H1 (cell line): ENCODE measurements at regions not wholly inside any gene's neighbourhood (a gene's known extent, or its start where the extent isn't known, plus 50 kb on each side); places are given as distances from the start of the nearest gene placed in this dataset.

ENCODE experiments used
- CTCF ChIA-PET: fragments of 300-600 bp; sonication (Branson Sonifier 250); formaldehyde crosslinking; loops from one replicate; lab custom pipeline; 2021; ENCODE audit not compliant: partially characterized antibody; lab: Charles Lee
- POLR2A ChIA-PET: fragments of 300-600 bp; sonication (Branson Sonifier 250); formaldehyde crosslinking; loops from one replicate; lab custom pipeline; 2021; ENCODE audit warnings: inconsistent platforms; ENCODE audit not compliant: partially characterized antibody; lab: Charles Lee
- DNase-seq, 2 experiments: peaks; one replicate each; pipeline versions ENCODE4 v3.0.0 to v3.0.0-alpha.2; 2010 to 2022; ENCODE audit warnings: low spot score in 2 of 2, low read depth in 1 of 2, mixed read lengths in 1 of 2
- FAIRE-seq: peaks from 2 replicates; lab custom pipeline; 2011; peaks lifted over from hg19 to GRCh38; lab: Jason Lieb, UNC
- H2AFZ ChIP-seq: 2 replicates; pipeline ENCODE4 v1.8.1; 2012; ENCODE audit warnings: low read length, inconsistent platforms
- H2AK5ac ChIP-seq: 2 replicates; pipeline ENCODE4 v1.6.1; 2013; ENCODE audit warnings: low read depth, low read length
- H2BK120ac ChIP-seq: replicated peaks from 2 replicates; pipeline ENCODE3; 2013; ENCODE audit warnings: low read depth, low read length, inconsistent platforms
- H2BK12ac ChIP-seq: 2 replicates; pipeline ENCODE4 v1.6.1; 2013; ENCODE audit warnings: low read depth, low read length
- H2BK15ac ChIP-seq: 2 replicates; pipeline ENCODE4 v1.6.1; 2013; ENCODE audit warnings: low read length
- H2BK20ac ChIP-seq: 2 replicates; pipeline ENCODE4 v1.6.1; 2013; ENCODE audit warnings: low read length
- H2BK5ac ChIP-seq: 2 replicates; pipeline ENCODE4 v1.6.1; 2013; ENCODE audit warnings: low read depth, low read length
- H3K14ac ChIP-seq: 2 replicates; pipeline ENCODE4 v1.6.1; 2013; ENCODE audit warnings: inconsistent platforms; ENCODE audit not compliant: insufficient read length
- H3K18ac ChIP-seq: 2 replicates; pipeline ENCODE4 v1.6.1; 2013; ENCODE audit warnings: low read length; ENCODE audit errors: extremely low read depth
- H3K23ac ChIP-seq: 2 replicates; pipeline ENCODE4 v1.6.1; 2013; ENCODE audit warnings: inconsistent platforms; ENCODE audit not compliant: insufficient read length
- H3K23me2 ChIP-seq: 2 replicates; pipeline ENCODE4 v1.6.1; 2013; ENCODE audit warnings: low read depth, low read length
- H3K27ac ChIP-seq: 2 replicates; pipeline ENCODE4 v1.6.1; 2011; ENCODE audit warnings: low read depth, low read length, inconsistent platforms
- H3K27me3 ChIP-seq, 4 experiments: replicated peaks in 1 of 4; 1 replicate in 1 of 4; 2 replicates in 3 of 4; pipeline versions ENCODE4 v1.6.1 to v1.8.1; 2011 to 2013; ENCODE audit warnings: low read length in 3 of 4, mild to moderate bottlenecking in 3 of 4, inconsistent platforms in 2 of 4, mixed read lengths in 2 of 4, moderate library complexity in 1 of 4; ENCODE audit not compliant: control insufficient read depth in 3 of 4, insufficient read depth in 3 of 4; ENCODE audit errors: extremely low read depth in 1 of 4
- H3K36me3 ChIP-seq, 4 experiments: 2 replicates each; pipeline versions ENCODE4 v1.6.1 to v1.8.1; 2011 to 2013; ENCODE audit warnings: mild to moderate bottlenecking in 4 of 4, low read length in 3 of 4, moderate library complexity in 2 of 4, control low read depth in 1 of 4, inconsistent platforms in 1 of 4; ENCODE audit not compliant: insufficient read depth in 4 of 4, control insufficient read depth in 2 of 4
- H3K4ac ChIP-seq: replicated peaks from 2 replicates; pipeline ENCODE3; 2013; ENCODE audit warnings: low read length, low read depth, mixed read lengths, inconsistent platforms; ENCODE audit not compliant: insufficient read length
- H3K4me1 ChIP-seq, 4 experiments: replicated peaks in 1 of 4; 1 replicate in 1 of 4; 2 replicates in 3 of 4; pipeline versions ENCODE4 v1.6.1 to v1.8.1; 2011 to 2013; ENCODE audit warnings: low read length in 3 of 4, inconsistent platforms in 2 of 4, mixed read lengths in 1 of 4; ENCODE audit not compliant: insufficient read depth in 4 of 4, control insufficient read depth in 3 of 4
- H3K4me2 ChIP-seq, 2 experiments: 2 replicates each; pipeline versions ENCODE4 v1.6.1 to v1.8.1; 2011 to 2013; ENCODE audit warnings: low read depth in 2 of 2, low read length in 2 of 2, control low read depth in 1 of 2, inconsistent platforms in 1 of 2, mild to moderate bottlenecking in 1 of 2; ENCODE audit not compliant: insufficient read depth in 1 of 2
- H3K4me3 ChIP-seq, 4 experiments: fragments of 200-600, 300-600 bp in 1 of 4; sonication (generic), shearing (Covaris generic), sonication (Bioruptor Twin) in 1 of 4; 2 replicates each; pipeline versions ENCODE4 v1.5.1 to v1.8.1; 2011 to 2016; ENCODE audit warnings: low read length in 4 of 4, low read depth in 3 of 4, control low read depth in 2 of 4, inconsistent platforms in 2 of 4, mild to moderate bottlenecking in 2 of 4, mixed read lengths in 1 of 4, moderate library complexity in 1 of 4; ENCODE audit not compliant: insufficient read depth in 2 of 4; ENCODE audit errors: extremely low read depth in 1 of 4
- H3K56ac ChIP-seq: replicated peaks from 2 replicates; pipeline ENCODE3; 2013; ENCODE audit warnings: low read depth, mild to moderate bottlenecking, mixed read lengths, low read length, inconsistent platforms; ENCODE audit not compliant: insufficient read length
- H3K79me1 ChIP-seq: 2 replicates; pipeline ENCODE4 v1.6.1; 2013; ENCODE audit warnings: low read depth, low read length, control low read depth
- H3K79me2 ChIP-seq, 2 experiments: 2 replicates each; pipeline versions ENCODE4 v1.6.1 to v1.8.1; 2012 to 2013; ENCODE audit warnings: low read length in 2 of 2, mild to moderate bottlenecking in 2 of 2, inconsistent platforms in 1 of 2; ENCODE audit not compliant: insufficient read depth in 2 of 2, control insufficient read depth in 1 of 2
- H3K9ac ChIP-seq, 4 experiments: replicated peaks in 1 of 4; 1 replicate in 1 of 4; 2 replicates in 3 of 4; pipeline versions ENCODE4 v1.6.1 to v1.8.1; 2011 to 2013; ENCODE audit warnings: low read depth in 3 of 4, low read length in 3 of 4, control low read depth in 2 of 4, mild to moderate bottlenecking in 2 of 4, moderate library complexity in 2 of 4, inconsistent platforms in 1 of 4; ENCODE audit errors: extremely low read depth in 1 of 4
- H3K9me3 ChIP-seq, 2 experiments: 2 replicates each; pipeline versions ENCODE4 v1.6.1 to v1.8.1; 2012 to 2013; ENCODE audit warnings: mild to moderate bottlenecking in 2 of 2, moderate library complexity in 2 of 2, control low read depth in 1 of 2, inconsistent platforms in 1 of 2, low read depth in 1 of 2, low read length in 1 of 2, mixed read lengths in 1 of 2; ENCODE audit not compliant: insufficient read depth in 2 of 2
- H4K20me1 ChIP-seq, 2 experiments: replicated peaks in 1 of 2; 2 replicates each; pipeline versions ENCODE3 to v1.8.1; 2011 to 2013; ENCODE audit warnings: inconsistent platforms in 2 of 2, low read length in 2 of 2, mild to moderate bottlenecking in 1 of 2; ENCODE audit not compliant: insufficient read depth in 2 of 2, control insufficient read depth in 1 of 2
- H4K5ac ChIP-seq: 2 replicates; pipeline ENCODE4 v1.6.1; 2013; ENCODE audit warnings: low read length, low read depth, mixed read lengths, inconsistent platforms; ENCODE audit not compliant: insufficient read length
- H4K8ac ChIP-seq: 2 replicates; pipeline ENCODE4 v1.8.0; 2013; ENCODE audit warnings: mild to moderate bottlenecking, moderate library complexity, low read length, inconsistent platforms; ENCODE audit not compliant: insufficient read depth; ENCODE audit errors: extremely low read depth
- H4K91ac ChIP-seq: replicated peaks from 2 replicates; pipeline ENCODE3; 2013; ENCODE audit warnings: low read length, mixed read lengths, inconsistent platforms; ENCODE audit not compliant: insufficient read length
- CBX8 ChIP-seq: fragments of 300-800, 300-1000 bp; sonication (generic); IDR thresholded peaks from 2 replicates; pipeline ENCODE4 v1.7.1; 2016; ENCODE audit warnings: low read depth, low read length, borderline replicate concordance
- CREB1 ChIP-seq: IDR thresholded peaks from 2 replicates; pipeline ENCODE4 v1.6.1; 2012; ENCODE audit warnings: inconsistent platforms
- EZH2 ChIP-seq: fragments of 200-600 bp; sonication (generic); IDR thresholded peaks from 2 replicates; pipeline ENCODE4 v1.7.1; 2012; ENCODE audit warnings: low read depth, mild to moderate bottlenecking, moderate library complexity, low read length, inconsistent platforms; ENCODE audit not compliant: severe bottlenecking
- GABPA ChIP-seq: IDR thresholded peaks from 2 replicates; pipeline ENCODE4 v1.6.1; 2011; ENCODE audit warnings: mild to moderate bottlenecking, low read length, moderate library complexity, borderline replicate concordance; ENCODE audit not compliant: insufficient read depth
- JUN ChIP-seq: IDR thresholded peaks from 2 replicates; pipeline ENCODE4 v1.6.1; 2011; ENCODE audit warnings: low read depth, mild to moderate bottlenecking, improper control_type of control experiment, low read length
- JUND ChIP-seq: IDR thresholded peaks from 2 replicates; pipeline ENCODE4 v1.6.1; 2011; ENCODE audit warnings: mild to moderate bottlenecking, improper control_type of control experiment, low read length
- KDM4A ChIP-seq: IDR thresholded peaks from one replicate; pipeline ENCODE4 v1.7.1; 2012; ENCODE audit warnings: low read depth, mild to moderate bottlenecking, moderate library complexity, low read length, inconsistent platforms; ENCODE audit not compliant: severe bottlenecking
- RFX5 ChIP-seq: IDR thresholded peaks from 2 replicates; pipeline ENCODE4 v1.6.1; 2011; ENCODE audit warnings: low read depth, low read length, improper control_type of control experiment, borderline replicate concordance
- RNF2 ChIP-seq: fragments of 200-900, 300-1000 bp; sonication (generic); IDR thresholded peaks from 2 replicates; pipeline ENCODE4 v1.7.1; 2016; ENCODE audit warnings: borderline replicate concordance, low read depth, mild to moderate bottlenecking, antibody characterized with exemption, low read length; ENCODE audit not compliant: poor library complexity, severe bottlenecking; ENCODE audit errors: missing control alignments
- TCF12 ChIP-seq: IDR thresholded peaks from 2 replicates; pipeline ENCODE4 v1.6.1; 2011; ENCODE audit warnings: low read depth, mild to moderate bottlenecking, low read length
- WGBS, 2 experiments: shearing (Covaris generic) in 1 of 2; methylation state at CpG; one replicate each; pipeline versions ENCODE4 v1.1.6 to v1.1.7; 2013 to 2015; ENCODE audit warnings: low lambda C conversion rate in 2 of 2, mixed read lengths in 2 of 2, inconsistent platforms in 1 of 2, low coverage in 1 of 2, missing lambda C conversion rate in 1 of 2; ENCODE audit not compliant: insufficient replicate concordance in 2 of 2, insufficient coverage in 1 of 2, insufficient read length in 1 of 2; ENCODE audit errors: extremely low coverage in 1 of 2, missing lambda C conversion rate in 1 of 2; 5-methylcytosine and 5-hydroxymethylcytosine counted together
- TF ChIP-seq, protein P1 (sequence below): IDR thresholded peaks from 2 replicates; pipeline ENCODE4 v1.6.1; 2012; ENCODE audit warnings: inconsistent platforms
- TF ChIP-seq, protein P2 (sequence below): IDR thresholded peaks from 2 replicates; pipeline ENCODE4 v1.6.1; 2012; ENCODE audit warnings: low read length, inconsistent platforms

DNA sequence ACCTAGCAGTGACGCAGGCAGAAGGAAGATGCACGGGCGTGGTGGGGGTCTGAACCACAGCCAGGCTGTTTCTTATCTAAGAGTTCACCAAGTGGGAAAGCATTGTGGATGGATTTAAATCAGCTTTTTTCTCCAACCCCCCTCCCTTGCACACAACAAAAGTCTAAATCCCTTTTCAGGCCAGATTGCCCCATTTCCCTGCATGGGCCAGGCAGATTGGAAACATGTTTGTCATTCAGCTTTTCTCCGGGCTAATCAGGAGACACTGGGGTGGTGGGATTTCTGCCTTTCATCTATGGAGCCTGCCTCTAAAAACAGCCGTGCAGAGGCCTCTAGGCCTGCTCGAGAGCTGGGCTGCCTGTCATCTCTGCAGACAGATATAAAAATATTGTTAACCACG lies 166.3 kb upstream of the LEF1 start:
- Histone ChIP-seq H2BK5ac (no peak overlapping the region), H3K4ac (no peak overlapping the region), H4K8ac (no peak overlapping the region; the same call in 1 of the 2 replicates), H3K23me2 (no peaks in the 10 kb centered on the region), H3K4me2 (no peak overlapping the region), H3K36me3 (no peaks in the 10 kb centered on the region), H3K4me3 (no peak overlapping the region), H2BK20ac (no peak overlapping the region), H3K9me3 (no peaks in the 10 kb centered on the region), H3K79me1 (no peaks in the 10 kb centered on the region), H3K27ac (no peak overlapping the region), H3K14ac (no peak overlapping the region), H4K20me1 (no peaks in the 10 kb centered on the region), H3K79me2 (no peaks in the 10 kb centered on the region), H2BK120ac (no peak overlapping the region), H3K9ac (no peak overlapping the region), H4K91ac (no peak overlapping the region), H2BK15ac (no peak overlapping the region), H3K4me1 (peaks cover 0 to 5% (median 1%) of the 10 kb centered on the region in 4 experiments; a peak in 3 of 7 replicates), H3K23ac (no peak overlapping the region), H4K5ac (no peak overlapping the region), H3K27me3 (no peaks in the 10 kb centered on the region), H3K56ac (no peak overlapping the region), H3K18ac (no peak overlapping the region), H2AFZ (no peak overlapping the region), H2BK12ac (no peak overlapping the region), H2AK5ac (no peak overlapping the region)
- FAIRE-seq (no peak), DNase-seq (no peak)
- WGBS, 2 experiments, result 91% methylated on average over 7 of the region's 7 CpGs; no CpG with 5 or more reads in 1 of the 2 experiments
- POLR2A ChIA-PET, result no interaction called here
- CTCF ChIA-PET, result interaction anchor here (1.0 to 1.4 kb wide), 3 partner anchors 10 to 223 kb away, joined by 3 to 4 read pairs (median 3); no protein-coding TSS in a partner anchor
- TF ChIP-seq KDM4A, result no peak
- TF ChIP-seq, protein P1, sequence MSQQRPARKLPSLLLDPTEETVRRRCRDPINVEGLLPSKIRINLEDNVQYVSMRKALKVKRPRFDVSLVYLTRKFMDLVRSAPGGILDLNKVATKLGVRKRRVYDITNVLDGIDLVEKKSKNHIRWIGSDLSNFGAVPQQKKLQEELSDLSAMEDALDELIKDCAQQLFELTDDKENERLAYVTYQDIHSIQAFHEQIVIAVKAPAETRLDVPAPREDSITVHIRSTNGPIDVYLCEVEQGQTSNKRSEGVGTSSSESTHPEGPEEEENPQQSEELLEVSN, result no peak
- TF ChIP-seq EZH2, result no peak
- no peak for TF ChIP-seq CREB1
- no peak for TF ChIP-seq RFX5
- no peak for TF ChIP-seq CBX8
- TF ChIP-seq, protein P2, sequence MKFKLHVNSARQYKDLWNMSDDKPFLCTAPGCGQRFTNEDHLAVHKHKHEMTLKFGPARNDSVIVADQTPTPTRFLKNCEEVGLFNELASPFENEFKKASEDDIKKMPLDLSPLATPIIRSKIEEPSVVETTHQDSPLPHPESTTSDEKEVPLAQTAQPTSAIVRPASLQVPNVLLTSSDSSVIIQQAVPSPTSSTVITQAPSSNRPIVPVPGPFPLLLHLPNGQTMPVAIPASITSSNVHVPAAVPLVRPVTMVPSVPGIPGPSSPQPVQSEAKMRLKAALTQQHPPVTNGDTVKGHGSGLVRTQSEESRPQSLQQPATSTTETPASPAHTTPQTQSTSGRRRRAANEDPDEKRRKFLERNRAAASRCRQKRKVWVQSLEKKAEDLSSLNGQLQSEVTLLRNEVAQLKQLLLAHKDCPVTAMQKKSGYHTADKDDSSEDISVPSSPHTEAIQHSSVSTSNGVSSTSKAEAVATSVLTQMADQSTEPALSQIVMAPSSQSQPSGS, result no peak
- no peak for TF ChIP-seq JUN
- no peak for TF ChIP-seq RNF2
- no peak for TF ChIP-seq JUND
- no peak for TF ChIP-seq TCF12
- no peak for TF ChIP-seq GABPA
